Stimulated activated CD8-positive, alpha-beta memory T cell treated with anti-CD3 and anti-CD28 coated beads, Interleukin-7, amount 100 ng/mL, for 1 hour (primary cell): ENCODE measurements at regions not wholly inside any gene's neighbourhood (a gene's known extent, or its start where the extent isn't known, plus 50 kb on each side); places are given as distances from the start of the nearest gene placed in this dataset.

Experiments used
- DNase-seq, 2 donors: peaks; one replicate each; pipeline ENCODE4 v3.0.0-alpha.2; 2020; ENCODE audit warnings: low read depth in 2 of 2

DNA sequence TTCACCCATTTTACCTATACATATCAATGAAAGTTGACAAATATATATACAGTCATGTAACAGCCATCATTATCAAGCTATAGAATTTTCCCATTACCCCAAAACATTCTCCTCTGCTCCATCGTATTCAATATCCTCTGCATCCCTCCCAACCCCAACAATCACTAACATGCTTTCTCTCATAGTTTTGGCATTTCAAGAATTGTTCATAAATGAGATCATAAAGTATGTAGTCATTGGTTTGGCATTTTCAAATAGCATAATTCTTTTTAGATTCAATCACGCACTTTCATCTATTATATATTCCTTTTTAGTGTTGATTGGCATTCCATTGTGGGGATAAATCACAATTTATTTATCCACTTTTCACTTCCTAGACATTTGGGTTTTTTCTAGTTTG lies 866.0 kb upstream of the TMEM132C start:
- DNase-seq: no peak

DNA sequence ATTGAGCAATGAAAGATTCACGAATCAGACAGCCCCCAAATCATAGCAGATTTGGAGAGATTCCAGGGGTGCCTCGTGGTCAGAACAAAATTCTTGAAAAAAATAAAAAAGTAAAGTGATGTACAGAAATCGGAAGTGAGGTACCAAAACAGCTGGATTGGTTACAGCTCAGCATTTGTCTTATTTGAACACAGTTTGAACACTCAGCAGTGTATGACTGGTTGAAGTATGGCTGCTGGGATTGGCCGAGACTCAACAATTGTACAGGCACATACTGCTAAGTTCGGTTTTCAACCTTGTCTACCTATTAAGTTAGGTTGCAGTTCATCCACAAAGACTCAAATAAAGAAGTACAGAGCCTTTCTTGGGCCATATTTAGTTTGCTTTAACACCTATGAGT lies 865.4 kb upstream of the TMEM132C start:
- DNase-seq: no peak

- no peak for DNase-seq
Observed at GRCh38 chr12:127411166-127411915, 855.6 kb upstream of the TMEM132C start.

DNA sequence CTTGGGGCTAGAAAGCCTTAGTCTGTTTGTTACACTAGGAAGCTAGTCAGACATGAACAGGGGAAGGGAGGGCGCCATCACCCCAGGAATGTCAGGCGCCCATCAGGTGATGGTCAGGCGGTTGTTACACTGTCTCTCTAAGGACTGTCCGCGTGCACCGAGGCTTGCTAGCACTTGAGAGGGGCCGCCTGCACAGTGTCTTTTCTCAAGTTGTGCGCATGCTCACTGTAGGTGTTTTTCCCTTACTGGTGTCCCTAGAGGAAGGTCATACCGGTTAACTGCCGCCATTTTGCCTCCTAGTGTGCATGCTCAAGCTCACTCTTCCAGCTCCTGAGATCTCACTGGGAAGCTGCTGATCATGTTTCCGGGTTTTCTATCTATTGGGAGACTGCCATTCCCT lies 855.0 kb upstream of the TMEM132C start:
- no peak for DNase-seq

DNA sequence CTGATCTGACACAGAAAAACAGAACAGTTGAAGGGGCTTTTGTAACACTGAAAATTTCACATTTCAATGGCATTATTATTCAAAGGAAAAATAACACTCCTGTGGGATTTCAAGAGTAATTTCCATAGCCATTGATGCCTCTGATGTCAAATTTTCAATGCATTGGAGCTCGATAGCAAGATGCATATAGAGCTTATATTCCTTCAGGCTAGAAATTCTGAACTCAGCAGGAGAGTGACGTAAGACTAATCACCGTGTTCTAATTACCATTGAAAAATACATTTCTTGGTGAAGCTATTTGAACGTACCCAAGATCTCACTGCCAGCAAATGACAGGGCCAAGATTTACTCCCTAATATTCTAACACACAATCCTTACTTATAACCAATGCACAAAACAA lies 854.1 kb upstream of the TMEM132C start:
- no peak for DNase-seq

DNA sequence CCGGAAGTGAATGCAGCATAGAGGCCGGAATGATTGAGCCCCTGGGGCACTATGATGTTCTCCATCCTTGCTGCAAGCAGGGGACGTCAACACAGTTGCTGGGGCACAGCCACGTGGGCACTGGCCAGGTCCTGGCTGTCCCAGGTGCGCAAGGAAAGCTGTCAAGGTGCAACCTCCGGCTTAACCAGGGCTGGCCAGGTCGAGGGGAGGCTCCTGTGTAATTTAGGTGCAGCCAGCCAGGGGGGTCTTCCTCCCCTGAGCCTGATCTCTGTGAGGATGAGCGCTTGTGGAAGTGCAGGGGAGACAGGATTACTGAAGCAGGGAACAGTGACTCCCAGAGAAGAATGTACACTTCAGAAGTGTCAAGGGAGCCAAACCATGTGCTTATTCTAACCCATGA lies 852.8 kb upstream of the TMEM132C start:
- DNase-seq: no peak

DNA sequence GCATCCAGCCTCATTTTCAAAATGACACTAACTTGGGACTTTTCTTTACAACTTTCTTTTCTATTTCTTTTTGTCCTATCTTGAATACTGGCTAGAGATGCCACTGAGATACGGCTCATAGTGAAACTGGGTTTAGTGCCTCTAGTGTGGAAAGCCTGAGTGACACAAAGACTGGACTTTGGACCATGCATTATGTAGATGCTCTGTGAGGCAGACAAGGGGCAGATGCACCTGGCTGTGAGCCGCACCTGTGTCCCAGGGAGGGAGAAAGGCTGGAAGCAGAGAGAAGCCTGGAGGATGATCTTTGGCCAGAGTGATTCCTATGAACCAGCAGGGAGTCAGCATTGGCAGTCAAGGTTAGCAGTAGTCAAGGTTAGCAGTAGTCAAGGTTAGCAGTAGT lies 852.3 kb upstream of the TMEM132C start:
- DNase-seq: no peak

DNA sequence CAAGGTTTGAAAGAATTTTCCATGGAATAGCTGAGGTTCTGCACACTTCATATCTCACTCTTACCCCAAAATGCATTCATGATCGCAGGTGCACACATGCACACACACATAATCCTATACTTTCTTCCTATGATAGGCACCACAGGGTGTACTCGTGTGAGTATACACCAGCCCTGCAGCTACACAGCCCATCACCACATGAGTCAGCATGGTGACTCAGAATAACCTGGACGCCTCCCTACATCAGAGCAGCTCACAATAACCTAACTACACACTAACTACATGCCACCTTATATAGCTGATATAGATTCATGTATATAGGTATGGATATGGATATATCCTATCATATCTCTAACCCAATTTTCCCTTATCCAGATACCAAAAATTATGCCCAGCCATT lies 850.2 kb upstream of the TMEM132C start:
- no peak for DNase-seq

- no peak for DNase-seq
Observed at GRCh38 chr12:127419111-127419510, 847.9 kb upstream of the TMEM132C start.

GRCh38 chr12:127421614-127422013 lies 845.4 kb upstream of the TMEM132C start:
- DNase-seq: no peak

DNA sequence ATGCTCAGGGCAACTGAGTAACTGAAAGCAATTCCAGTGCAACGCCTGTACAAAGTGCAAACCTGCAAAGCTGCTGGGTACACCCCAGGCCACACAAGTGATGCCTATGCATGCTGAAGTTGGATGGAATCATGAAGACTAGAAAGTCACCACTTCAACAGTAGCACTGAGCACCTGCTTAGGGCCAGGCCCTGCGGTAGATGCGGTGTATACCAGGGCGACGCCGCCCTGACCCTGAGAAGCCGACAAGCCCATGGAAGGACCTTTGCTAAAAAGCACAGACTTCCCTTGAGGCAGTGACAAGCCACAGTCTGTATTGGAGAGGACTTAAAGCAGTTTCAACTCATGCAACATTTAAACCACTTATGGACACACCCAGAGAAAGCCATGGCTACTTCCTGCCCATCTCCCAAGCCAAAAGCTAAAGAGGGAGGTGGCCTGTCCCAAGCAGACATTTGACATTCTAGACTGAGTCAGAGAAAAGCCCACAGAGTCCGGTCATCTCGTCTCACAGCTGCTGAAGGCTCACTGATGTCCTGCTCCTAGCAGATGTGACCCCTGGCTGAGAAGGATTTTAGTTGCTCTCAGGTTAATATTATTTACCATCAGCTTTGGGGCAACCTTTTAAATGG lies 843.9 kb upstream of the TMEM132C start:
- DNase-seq: no peak

DNA sequence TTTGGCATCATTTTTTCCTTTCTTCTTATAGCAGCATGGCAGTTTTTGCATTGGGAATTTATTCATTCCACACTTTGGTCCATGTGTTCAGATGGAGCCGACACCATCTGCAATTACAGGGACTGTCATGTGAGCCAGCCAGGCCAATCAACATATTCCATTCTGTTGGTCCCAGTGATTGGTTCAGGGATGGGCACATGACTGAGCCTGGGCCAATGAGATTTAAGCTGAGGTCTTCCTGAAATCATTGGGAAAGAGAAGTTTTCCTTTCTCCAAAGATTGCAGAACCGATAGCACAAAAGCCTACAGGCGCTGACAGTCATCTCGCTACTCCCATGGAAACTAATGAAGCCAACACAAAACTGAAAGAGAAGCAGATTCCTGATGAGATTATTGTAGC lies 841.5 kb upstream of the TMEM132C start:
- no peak for DNase-seq

DNA sequence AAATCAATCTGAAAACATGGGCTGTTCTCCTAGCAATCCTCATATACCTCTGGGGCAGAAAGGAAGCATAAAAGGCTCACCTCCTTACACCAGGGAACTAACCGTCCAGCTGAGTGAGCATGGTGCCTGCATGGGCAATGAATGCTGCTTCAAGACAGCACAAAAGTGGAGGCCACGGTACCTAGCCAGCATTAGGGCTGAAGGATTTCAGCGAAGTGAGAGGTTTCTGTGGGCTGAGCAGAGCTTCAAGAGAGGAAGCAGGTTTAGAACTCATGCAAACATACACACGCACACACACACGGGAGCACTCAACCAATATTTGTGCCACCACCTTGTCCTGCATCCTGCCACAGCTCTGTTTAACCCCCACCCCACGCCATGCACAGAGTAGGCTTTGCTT lies 838.5 kb upstream of the TMEM132C start:
- DNase-seq: no peak

DNA sequence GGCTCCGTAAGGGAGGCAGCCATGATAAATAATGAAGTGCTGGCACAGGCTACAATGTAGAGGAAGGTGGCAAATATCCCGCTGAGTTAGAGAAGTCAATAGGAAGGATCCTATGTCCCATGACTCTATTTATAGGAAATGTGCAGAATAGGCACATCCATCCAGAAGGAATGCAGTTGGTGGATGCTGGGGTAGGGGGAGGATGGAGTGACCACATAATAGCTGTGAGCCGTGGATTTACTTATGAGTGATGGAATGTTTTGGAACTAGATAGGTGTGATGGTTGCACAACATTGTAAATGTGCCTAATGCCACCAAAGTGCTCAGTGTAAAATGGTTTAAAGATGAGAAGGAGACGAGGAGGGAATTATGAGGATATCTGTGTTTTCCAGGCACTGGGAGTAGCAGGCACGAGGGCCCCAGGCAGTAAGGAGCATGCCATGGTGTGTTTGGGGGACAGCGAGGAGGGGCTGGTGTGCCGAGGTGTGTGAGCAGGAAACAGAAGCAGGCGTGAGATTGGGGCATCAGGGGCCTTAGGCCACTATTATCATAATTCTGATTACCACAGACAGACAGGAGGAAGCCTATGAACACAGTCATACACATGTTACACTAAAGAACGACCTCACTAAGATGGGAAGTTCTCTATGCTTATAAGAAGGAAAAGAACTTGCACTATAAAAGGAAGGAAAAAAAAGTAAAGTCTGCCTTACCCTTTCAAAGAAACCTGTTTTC lies 837.3 kb upstream of the TMEM132C start:
- no peak for DNase-seq

- no peak for DNase-seq
Observed at GRCh38 chr12:127430401-127430800, 836.6 kb upstream of the TMEM132C start.

GRCh38 chr12:127431177-127431576 lies 835.8 kb upstream of the TMEM132C start:
- no peak for DNase-seq

DNA sequence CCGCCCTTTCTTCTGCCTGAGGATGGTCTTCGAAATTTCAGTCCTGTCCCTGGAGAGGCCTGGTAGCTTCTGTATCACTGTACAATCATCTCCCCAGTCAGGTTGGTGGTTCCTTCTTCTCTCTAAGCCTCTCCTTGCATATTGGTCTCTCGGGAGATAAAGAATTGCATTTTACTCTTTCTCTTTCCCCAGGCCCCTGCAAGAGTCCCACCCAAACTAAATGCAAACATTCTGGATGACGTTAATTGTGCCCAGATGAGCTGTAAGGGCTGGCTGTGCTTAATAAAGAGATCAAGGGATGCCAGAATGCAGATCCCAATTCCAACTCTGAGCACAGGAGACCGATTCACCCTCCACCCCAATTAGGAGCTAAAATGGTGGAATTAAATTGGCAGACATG lies 835.4 kb upstream of the TMEM132C start:
- DNase-seq: no peak

GRCh38 chr12:127435439-127435838 lies 831.5 kb upstream of the TMEM132C start:
- DNase-seq: no peak

DNA sequence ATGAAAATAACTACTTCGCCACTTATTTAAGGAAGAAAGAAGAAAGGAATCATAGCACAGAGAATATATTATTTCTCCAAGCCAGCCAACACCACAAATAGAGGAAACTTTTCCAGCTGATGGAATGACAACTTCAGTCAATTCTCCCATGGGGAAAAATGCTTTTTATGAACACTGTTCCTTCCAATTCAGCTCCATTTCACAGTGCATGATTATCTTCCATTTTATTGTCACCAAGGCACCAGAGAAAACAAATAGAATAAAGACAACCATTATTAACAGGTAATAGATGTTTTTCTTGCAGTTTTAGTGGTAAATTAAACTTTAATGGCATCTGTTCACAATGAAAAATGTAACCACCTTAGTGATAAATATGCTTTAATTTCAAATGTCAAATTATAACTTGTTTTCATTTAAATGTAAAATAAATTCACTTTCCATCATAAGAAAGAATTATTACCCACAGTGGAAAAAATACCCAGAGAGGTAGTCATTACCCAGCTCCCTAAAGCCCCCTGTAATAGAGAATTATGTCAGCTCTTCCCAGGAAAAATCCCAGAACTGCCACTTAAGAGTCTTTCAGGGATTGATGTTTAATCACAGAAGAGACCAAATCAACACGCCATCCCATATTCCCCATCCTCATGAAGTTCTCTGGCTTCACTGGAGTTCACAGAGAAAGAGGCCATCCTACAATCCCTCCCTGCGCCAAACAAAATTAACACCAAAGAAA lies 828.3 kb upstream of the TMEM132C start:
- no peak for DNase-seq

GRCh38 chr12:127445581-127446139 lies 821.3 kb upstream of the TMEM132C start:
- DNase-seq: no peak

GRCh38 chr12:127448906-127449305 lies 818.1 kb upstream of the TMEM132C start:
- DNase-seq: no peak

- DNase-seq: no peak
Observed at GRCh38 chr12:127450826-127451225, 816.1 kb upstream of the TMEM132C start.
